ENCODE measurements at regions not wholly inside any gene's neighbourhood (a gene's known extent, or its start where the extent isn't known, plus 50 kb on each side); places are given as distances from the start of the nearest gene placed in this dataset.

GRCh38 chr3:55204417-55204816, 276.6 kb upstream of the LRTM1 start:
- no peak overlapping the region for H3K4me3 ChIP-seq (ENCODE audit: low read depth, low read length)
- DNase-seq (ENCODE audit: low read depth), result no peak
- TF ChIP-seq CTCF (conservative IDR thresholded peaks at IDR 0.05; ENCODE audit: low read depth, low read length), result no peak

GRCh38 chr3:55203546-55203945, 275.7 kb upstream of the LRTM1 start:
- TF ChIP-seq CTCF (conservative IDR thresholded peaks at IDR 0.05; ENCODE audit: low read depth, low read length), result no peak
- no peak overlapping the region for H3K4me3 ChIP-seq (ENCODE audit: low read depth, low read length)
- DNase-seq (ENCODE audit: low read depth), result no peak

DNA sequence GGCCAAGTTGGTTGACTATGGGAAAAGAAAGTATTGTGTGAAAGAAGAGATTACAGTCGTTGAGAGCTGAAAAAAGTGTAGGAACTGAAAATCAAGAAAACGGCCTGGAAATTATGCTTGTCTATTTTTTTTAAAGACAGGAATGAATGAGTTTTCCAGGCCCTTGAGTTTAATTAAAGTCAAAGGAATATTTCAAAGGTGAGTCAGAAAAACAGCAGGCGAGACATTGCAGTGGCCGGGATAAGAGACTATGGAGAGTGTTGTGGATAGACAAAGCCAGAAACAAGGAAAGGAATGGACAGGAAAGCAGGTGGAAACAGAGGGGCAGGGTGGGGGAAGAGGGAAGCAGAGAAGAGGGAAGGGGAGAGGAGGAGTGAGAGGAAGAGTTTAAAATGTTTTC, 275.1 kb upstream of the LRTM1 start:
- TF ChIP-seq CTCF (conservative IDR thresholded peaks at IDR 0.05; ENCODE audit: low read depth, low read length), result no peak
- no peak overlapping the region for H3K4me3 ChIP-seq (ENCODE audit: low read depth, low read length)
- DNase-seq (ENCODE audit: low read depth), result no peak

- no peak for TF ChIP-seq CTCF (conservative IDR thresholded peaks at IDR 0.05; ENCODE audit: low read depth, low read length)
- H3K4me3 ChIP-seq (ENCODE audit: low read depth, low read length), result no peak overlapping the region
- no peak for DNase-seq (ENCODE audit: low read depth)
These were observed 274.5 kb upstream of the LRTM1 start for GRCh38 chr3:55202326-55202725.

DNA sequence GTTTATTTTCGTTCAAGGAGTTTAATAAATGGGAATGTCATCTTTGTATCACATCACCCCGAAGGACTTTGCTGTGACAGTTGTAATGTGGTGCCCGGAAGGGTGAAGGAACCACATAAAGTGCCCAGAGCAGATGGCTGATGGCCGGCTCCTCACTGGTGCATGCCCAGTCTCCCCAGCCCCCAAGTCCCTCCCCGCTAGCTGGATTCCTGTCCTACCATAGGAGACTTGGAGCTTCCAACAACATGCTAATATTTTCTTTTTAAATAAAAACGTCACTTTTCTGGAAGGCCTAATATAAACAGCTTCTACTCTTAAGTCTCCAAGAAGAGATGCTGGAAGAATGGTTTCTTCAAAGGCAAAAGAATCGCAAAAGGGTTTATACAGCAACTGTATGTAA, 273.9 kb upstream of the LRTM1 start:
- DNase-seq (ENCODE audit: low read depth), result no peak
- no peak overlapping the region for H3K4me3 ChIP-seq (ENCODE audit: low read depth, low read length)
- TF ChIP-seq CTCF (conservative IDR thresholded peaks at IDR 0.05; ENCODE audit: low read depth, low read length), result no peak

GRCh38 chr3:55200906-55201305, 273.0 kb upstream of the LRTM1 start:
- no peak overlapping the region for H3K4me3 ChIP-seq (ENCODE audit: low read depth, low read length)
- TF ChIP-seq CTCF (conservative IDR thresholded peaks at IDR 0.05; ENCODE audit: low read depth, low read length), result no peak
- no peak for DNase-seq (ENCODE audit: low read depth)

DNA sequence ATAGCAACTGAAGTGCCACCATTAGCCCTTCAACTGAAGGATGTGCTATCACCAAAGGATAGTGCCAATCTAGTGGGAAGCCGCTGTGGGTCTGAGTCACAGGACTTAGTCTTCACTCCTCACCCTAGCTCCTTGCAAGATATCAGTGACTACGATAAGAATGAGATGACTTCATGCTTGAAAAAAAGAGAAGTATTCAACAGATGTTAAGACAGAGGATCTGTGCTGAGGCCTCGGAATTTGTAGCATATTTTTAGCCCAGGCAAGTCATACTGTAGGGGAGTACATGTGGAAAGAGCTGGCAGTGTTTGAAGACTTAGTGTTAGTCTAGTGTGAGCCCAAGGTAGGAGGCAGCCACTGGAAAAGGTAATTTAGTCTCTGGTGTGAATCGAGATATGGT, 270.7 kb upstream of the LRTM1 start:
- H3K4me3 ChIP-seq (ENCODE audit: low read depth, low read length), result no peak overlapping the region
- TF ChIP-seq CTCF (conservative IDR thresholded peaks at IDR 0.05; ENCODE audit: low read depth, low read length), result no peak
- no peak for DNase-seq (ENCODE audit: low read depth)
